Ishikawa (cell line): ENCODE measurements at regions not wholly inside any gene's neighbourhood (a gene's known extent, or its start where the extent isn't known, plus 50 kb on each side); places are given as distances from the start of the nearest gene placed in this dataset.

ENCODE experiments used
- CEBPB ChIP-seq: IDR thresholded peaks from 2 replicates; pipeline ENCODE4 v1.6.1; 2012
- CREB1 ChIP-seq: IDR thresholded peaks from 2 replicates; pipeline ENCODE4 v1.6.1; 2012; ENCODE audit warnings: low read depth
- EGR1 ChIP-seq: IDR thresholded peaks from 2 replicates; pipeline ENCODE4 v1.6.1; 2012
- EP300 ChIP-seq: IDR thresholded peaks from 2 replicates; pipeline ENCODE4 v1.6.1; 2012; ENCODE audit warnings: borderline replicate concordance
- FOXM1 ChIP-seq: IDR thresholded peaks from 2 replicates; pipeline ENCODE4 v1.6.1; 2012; ENCODE audit warnings: low read depth, borderline replicate concordance
- NFIC ChIP-seq: IDR thresholded peaks from 2 replicates; pipeline ENCODE4 v1.6.1; 2012
- RAD21 ChIP-seq: IDR thresholded peaks from 2 replicates; pipeline ENCODE4 v1.6.1; 2012; ENCODE audit warnings: low read depth
- TAF1 ChIP-seq: IDR thresholded peaks from 2 replicates; pipeline ENCODE4 v1.6.1; 2012; ENCODE audit warnings: low read depth, mild to moderate bottlenecking
- TCF12 ChIP-seq: IDR thresholded peaks from 2 replicates; pipeline ENCODE4 v1.6.1; 2012; ENCODE audit warnings: low read depth
- TEAD4 ChIP-seq: IDR thresholded peaks from 2 replicates; pipeline ENCODE4 v1.6.1; 2012
- YY1 ChIP-seq: IDR thresholded peaks from 2 replicates; pipeline ENCODE4 v1.6.1; 2012; ENCODE audit warnings: low read depth
- ZBTB7A ChIP-seq: IDR thresholded peaks from 2 replicates; pipeline ENCODE4 v1.6.1; 2012; ENCODE audit warnings: low read depth
- TF ChIP-seq, protein P1 (sequence below): IDR thresholded peaks from 2 replicates; pipeline ENCODE4 v1.6.1; 2012; ENCODE audit warnings: low read depth, mild to moderate bottlenecking
- TF ChIP-seq, protein P2 (sequence below): IDR thresholded peaks from 2 replicates; pipeline ENCODE4 v1.6.1; 2012
- TF ChIP-seq, protein P3 (sequence below): IDR thresholded peaks from 2 replicates; pipeline ENCODE4 v1.6.1; 2012

- no peak for TF ChIP-seq EGR1
Measured at GRCh38 chr4:57199267-57199666, 89.1 kb upstream of the IGFBP7 start.

DNA sequence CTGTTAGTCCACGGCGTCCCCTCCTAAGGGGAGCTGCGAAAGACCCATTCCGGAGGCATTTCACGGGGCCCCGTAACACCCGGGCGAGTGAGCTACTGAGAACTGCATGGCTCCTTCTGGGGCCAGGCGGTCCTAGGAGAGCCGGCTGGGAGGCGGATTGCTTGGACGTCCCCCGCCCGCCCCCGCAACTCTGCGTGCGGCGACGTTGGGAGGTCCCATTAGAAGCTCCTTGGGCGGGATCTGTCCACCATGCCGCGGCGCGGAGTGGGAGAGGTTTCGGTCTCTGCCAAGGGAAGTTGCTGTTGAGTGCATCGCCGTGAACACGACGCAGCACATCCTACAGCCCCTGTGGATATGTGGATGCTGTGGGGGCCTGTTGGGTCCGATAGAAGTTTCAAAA, 85.4 kb upstream of the IGFBP7 start:
- TF ChIP-seq TCF12 (no peak), TAF1 (no peak), YY1 (no peak), EGR1 (no peak), RAD21 (no peak), EP300 (no peak), FOXM1 (no peak), NFIC (no peak), TEAD4 (no peak), CREB1 (no peak), ZBTB7A (no peak)
- TF ChIP-seq, protein P1, sequence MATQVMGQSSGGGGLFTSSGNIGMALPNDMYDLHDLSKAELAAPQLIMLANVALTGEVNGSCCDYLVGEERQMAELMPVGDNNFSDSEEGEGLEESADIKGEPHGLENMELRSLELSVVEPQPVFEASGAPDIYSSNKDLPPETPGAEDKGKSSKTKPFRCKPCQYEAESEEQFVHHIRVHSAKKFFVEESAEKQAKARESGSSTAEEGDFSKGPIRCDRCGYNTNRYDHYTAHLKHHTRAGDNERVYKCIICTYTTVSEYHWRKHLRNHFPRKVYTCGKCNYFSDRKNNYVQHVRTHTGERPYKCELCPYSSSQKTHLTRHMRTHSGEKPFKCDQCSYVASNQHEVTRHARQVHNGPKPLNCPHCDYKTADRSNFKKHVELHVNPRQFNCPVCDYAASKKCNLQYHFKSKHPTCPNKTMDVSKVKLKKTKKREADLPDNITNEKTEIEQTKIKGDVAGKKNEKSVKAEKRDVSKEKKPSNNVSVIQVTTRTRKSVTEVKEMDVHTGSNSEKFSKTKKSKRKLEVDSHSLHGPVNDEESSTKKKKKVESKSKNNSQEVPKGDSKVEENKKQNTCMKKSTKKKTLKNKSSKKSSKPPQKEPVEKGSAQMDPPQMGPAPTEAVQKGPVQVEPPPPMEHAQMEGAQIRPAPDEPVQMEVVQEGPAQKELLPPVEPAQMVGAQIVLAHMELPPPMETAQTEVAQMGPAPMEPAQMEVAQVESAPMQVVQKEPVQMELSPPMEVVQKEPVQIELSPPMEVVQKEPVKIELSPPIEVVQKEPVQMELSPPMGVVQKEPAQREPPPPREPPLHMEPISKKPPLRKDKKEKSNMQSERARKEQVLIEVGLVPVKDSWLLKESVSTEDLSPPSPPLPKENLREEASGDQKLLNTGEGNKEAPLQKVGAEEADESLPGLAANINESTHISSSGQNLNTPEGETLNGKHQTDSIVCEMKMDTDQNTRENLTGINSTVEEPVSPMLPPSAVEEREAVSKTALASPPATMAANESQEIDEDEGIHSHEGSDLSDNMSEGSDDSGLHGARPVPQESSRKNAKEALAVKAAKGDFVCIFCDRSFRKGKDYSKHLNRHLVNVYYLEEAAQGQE = no peak
- TF ChIP-seq, protein P2, sequence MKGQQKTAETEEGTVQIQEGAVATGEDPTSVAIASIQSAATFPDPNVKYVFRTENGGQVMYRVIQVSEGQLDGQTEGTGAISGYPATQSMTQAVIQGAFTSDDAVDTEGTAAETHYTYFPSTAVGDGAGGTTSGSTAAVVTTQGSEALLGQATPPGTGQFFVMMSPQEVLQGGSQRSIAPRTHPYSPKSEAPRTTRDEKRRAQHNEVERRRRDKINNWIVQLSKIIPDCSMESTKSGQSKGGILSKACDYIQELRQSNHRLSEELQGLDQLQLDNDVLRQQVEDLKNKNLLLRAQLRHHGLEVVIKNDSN = no peak
- TF ChIP-seq, protein P3, sequence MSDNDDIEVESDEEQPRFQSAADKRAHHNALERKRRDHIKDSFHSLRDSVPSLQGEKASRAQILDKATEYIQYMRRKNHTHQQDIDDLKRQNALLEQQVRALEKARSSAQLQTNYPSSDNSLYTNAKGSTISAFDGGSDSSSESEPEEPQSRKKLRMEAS = no peak

DNA sequence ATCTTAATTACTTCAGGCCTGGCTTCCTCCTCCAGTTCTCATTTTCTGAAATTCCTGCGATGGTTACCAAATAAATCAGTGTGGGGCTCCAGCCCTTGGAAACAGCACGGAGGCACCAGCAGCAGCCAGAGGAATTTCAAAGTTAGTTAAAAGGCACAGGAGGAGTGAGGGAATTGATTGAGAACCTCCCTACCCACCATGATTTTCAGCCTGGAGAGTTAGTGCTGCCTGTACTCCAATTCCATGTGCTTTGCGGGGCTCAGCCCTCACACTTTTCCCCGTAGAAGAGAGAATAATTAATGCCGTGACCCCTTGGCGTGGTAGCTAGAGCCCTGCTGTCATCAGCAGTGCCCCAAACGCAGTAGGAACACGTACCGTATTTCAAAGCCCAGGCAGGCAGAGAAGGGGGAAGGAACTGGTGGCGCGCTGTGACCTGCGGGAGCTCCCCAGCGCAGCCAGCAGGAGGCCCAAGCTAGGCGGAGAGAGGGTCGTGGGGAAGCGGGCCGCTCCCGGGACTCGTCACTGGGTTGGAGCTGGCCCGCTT, 84.0 kb upstream of the IGFBP7 start:
- TF ChIP-seq EP300 (no peak), CEBPB (no peak), FOXM1 (no peak), EGR1 (no peak), CREB1 (no peak), TAF1 (no peak), YY1 (no peak)

- no peak for TF ChIP-seq CREB1
- no peak for TF ChIP-seq TEAD4
- TF ChIP-seq, protein P1 = no peak
- TF ChIP-seq, protein P2 = no peak
- no peak for TF ChIP-seq TCF12
Measured at GRCh38 chr4:57193209-57193810, 83.1 kb upstream of the IGFBP7 start.

DNA sequence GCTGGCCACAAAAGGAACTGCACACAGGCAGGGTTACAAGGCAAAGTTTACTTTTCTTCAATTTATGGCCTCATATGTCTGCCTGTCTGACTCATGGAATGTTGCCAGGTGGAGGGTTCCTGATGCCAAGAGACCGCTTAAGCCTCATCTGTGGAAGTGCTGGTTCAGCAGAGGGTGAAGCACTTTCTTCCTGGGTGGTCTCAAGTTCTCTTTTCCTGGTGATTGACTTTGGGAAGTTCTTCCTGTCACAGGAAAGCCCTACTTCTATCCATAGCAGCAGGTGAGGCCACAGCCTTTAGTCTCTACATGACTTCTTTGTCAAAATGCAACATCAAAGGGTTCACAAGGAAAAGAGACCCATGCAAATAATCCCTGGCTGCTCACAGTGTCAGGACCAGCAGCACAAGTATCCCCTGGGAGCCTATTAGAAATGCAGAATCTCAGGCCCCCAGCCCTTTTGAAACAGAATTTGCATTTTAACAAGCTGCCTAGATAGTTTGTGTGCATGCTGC, 81.4 kb upstream of the IGFBP7 start:
- TF ChIP-seq EP300 (no peak), ZBTB7A (no peak), YY1 (no peak), RAD21 (no peak), FOXM1 (no peak), NFIC (no peak), EGR1 (no peak)
- TF ChIP-seq, protein P1 = no peak
- TF ChIP-seq, protein P2 = no peak
